ENCODE measurements at regions not wholly inside any gene's neighbourhood (a gene's known extent, or its start where the extent isn't known, plus 50 kb on each side); places are given as distances from the start of the nearest gene placed in this dataset.

GRCh38 chr4:89468602-89469001 is 161.0 kb upstream of the GPRIN3 start:
- dilution Hi-C loops (cut with MboI; ENCODE audit: extremely low pct_ligation_motif_present, low sequenced_read_pairs): no loop called here
- no peak overlapping the region for H3K27ac ChIP-seq (ENCODE audit: control insufficient read depth, insufficient read depth, low read length)
- FAIRE-seq: no peak

GRCh38 chr4:89463341-89463740 is 155.7 kb upstream of the GPRIN3 start:
- H3K27me3 ChIP-seq (ENCODE audit: control insufficient read depth, extremely low read depth, insufficient read depth, low read length): no peaks in the 10 kb centered on the region
- H3K79me2 ChIP-seq (ENCODE audit: control insufficient read depth, insufficient read depth, low read length): no peaks in the 10 kb centered on the region
- no peak for DNase-seq (ENCODE audit: low read depth, low spot score)
- H2AFZ ChIP-seq (ENCODE audit: control insufficient read depth, low read length): no peak overlapping the region
- H3K27ac ChIP-seq (ENCODE audit: control insufficient read depth, insufficient read depth, low read length): no peak overlapping the region
- no peak for FAIRE-seq
- H3K9ac ChIP-seq (ENCODE audit: control insufficient read depth, extremely low read depth, insufficient read depth, low read length): no peak overlapping the region
- dilution Hi-C loops (cut with MboI; ENCODE audit: extremely low pct_ligation_motif_present, low sequenced_read_pairs): no loop called here
- H3K9me1 ChIP-seq (ENCODE audit: control insufficient read depth, extremely low read depth, insufficient read depth, low read length): no peaks in the 10 kb centered on the region
- H3K9me3 ChIP-seq (ENCODE audit: control insufficient read depth, low read depth, low read length): no peaks in the 10 kb centered on the region
- TF ChIP-seq CTCF (optimal IDR thresholded peaks at IDR 0.05 in 1 of 3, IDR thresholded peaks at IDR 0.05 in 1 of 3, conservative IDR thresholded peaks at IDR 0.05 in 1 of 3; ENCODE audit: extremely low read depth in 1 of 3, insufficient read depth in 2 of 3, low read length in 3 of 3): no peak
- no peak for TF ChIP-seq EZH2 (IDR thresholded peaks at IDR 0.05; ENCODE audit: low read length)
- H3K4me1 ChIP-seq (ENCODE audit: control insufficient read depth, extremely low read depth, insufficient read depth, low read length): no peaks in the 10 kb centered on the region
- no peak overlapping the region for H3K4me3 ChIP-seq (ENCODE audit: control insufficient read depth in 2 of 3, extremely low read depth in 1 of 3, insufficient read depth in 2 of 3, low read depth in 1 of 3, low read length in 3 of 3)
- no peaks in the 10 kb centered on the region for H3K36me3 ChIP-seq (ENCODE audit: control insufficient read depth in 2 of 2, extremely low read depth in 1 of 2, insufficient read depth in 2 of 2, low read length in 2 of 2)
- no peak overlapping the region for H3K4me2 ChIP-seq (ENCODE audit: control insufficient read depth, extremely low read depth, insufficient read depth, low read depth, low read length)
- H4K20me1 ChIP-seq (ENCODE audit: control insufficient read depth, extremely low read depth, insufficient read depth, low read length): no peaks in the 10 kb centered on the region

More at GRCh38 chr4:89468602-89469001, 161.0 kb upstream of the GPRIN3 start:
- Histone ChIP-seq H3K4me3 (ENCODE audit: control insufficient read depth in 2 of 3, extremely low read depth in 1 of 3, insufficient read depth in 2 of 3, low read depth in 1 of 3, low read length in 3 of 3) (no peak overlapping the region), H3K9me3 (ENCODE audit: control insufficient read depth, low read depth, low read length) (no peaks in the 10 kb centered on the region), H3K9ac (ENCODE audit: control insufficient read depth, extremely low read depth, insufficient read depth, low read length) (no peak overlapping the region), H3K36me3 (ENCODE audit: control insufficient read depth in 2 of 2, extremely low read depth in 1 of 2, insufficient read depth in 2 of 2, low read length in 2 of 2) (no peaks in the 10 kb centered on the region), H3K4me2 (ENCODE audit: control insufficient read depth, extremely low read depth, insufficient read depth, low read depth, low read length) (no peak overlapping the region), H3K9me1 (ENCODE audit: control insufficient read depth, extremely low read depth, insufficient read depth, low read length) (no peaks in the 10 kb centered on the region), H3K27me3 (ENCODE audit: control insufficient read depth, extremely low read depth, insufficient read depth, low read length) (no peaks in the 10 kb centered on the region), H3K4me1 (ENCODE audit: control insufficient read depth, extremely low read depth, insufficient read depth, low read length) (peaks cover 14% of the 10 kb centered on the region), H2AFZ (ENCODE audit: control insufficient read depth, low read length) (no peak overlapping the region), H4K20me1 (ENCODE audit: control insufficient read depth, extremely low read depth, insufficient read depth, low read length) (no peaks in the 10 kb centered on the region), H3K79me2 (ENCODE audit: control insufficient read depth, insufficient read depth, low read length) (no peaks in the 10 kb centered on the region)
- TF ChIP-seq EZH2 (IDR thresholded peaks at IDR 0.05; ENCODE audit: low read length) (no peak), CTCF (optimal IDR thresholded peaks at IDR 0.05 in 1 of 3, IDR thresholded peaks at IDR 0.05 in 1 of 3, conservative IDR thresholded peaks at IDR 0.05 in 1 of 3; ENCODE audit: extremely low read depth in 1 of 3, insufficient read depth in 2 of 3, low read length in 3 of 3) (no peak)
- DNase-seq (ENCODE audit: low read depth, low spot score): no peak

All from keratinocyte (primary cell).